Activated effector memory CD4-positive, alpha-beta T cell treated with Interleukin-2 at 50 U/mL for 16 hours (primary cell): ENCODE measurements at regions not wholly inside any gene's neighbourhood (a gene's known extent, or its start where the extent isn't known, plus 50 kb on each side); places are given as distances from the start of the nearest gene placed in this dataset.
A peak's percentile ranks its signal among the peaks of the same experiment; 100 is the strongest.

Source experiments
- DNase-seq: peaks from one replicate; pipeline ENCODE4 v3.0.0-alpha.2; 2020

DNA sequence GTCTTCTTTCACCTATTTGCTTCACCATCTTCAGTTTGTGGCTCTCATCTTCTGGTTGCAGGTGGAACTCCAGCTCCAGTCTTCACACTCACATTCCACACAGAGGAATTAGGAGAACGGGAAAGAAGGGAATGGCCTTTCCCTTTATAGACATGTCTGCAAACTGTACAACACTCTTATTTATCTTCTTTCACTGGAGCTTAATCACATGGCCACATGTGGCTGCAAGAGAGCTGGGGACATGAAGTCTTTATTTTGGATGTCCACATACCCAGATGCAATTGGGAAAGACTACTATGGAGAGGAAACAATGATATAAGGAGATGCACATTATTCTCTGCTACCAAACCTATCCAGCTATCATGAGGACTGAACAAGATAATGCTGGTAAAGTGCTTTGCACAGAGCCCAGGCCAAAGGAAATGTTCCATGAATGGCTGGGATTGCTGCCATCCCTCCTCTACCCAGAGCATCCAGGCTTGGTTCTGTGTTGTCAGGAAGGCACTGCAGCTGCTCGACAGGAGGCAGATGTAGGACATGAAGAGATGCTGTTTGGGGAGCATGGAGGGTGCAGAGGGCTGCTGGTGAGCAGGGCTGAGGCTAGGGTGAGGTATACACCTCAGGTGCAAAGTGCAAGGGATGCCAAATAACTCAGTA, 183.8 kb upstream of the TBX20 start:
- DNase-seq = no peak

DNA sequence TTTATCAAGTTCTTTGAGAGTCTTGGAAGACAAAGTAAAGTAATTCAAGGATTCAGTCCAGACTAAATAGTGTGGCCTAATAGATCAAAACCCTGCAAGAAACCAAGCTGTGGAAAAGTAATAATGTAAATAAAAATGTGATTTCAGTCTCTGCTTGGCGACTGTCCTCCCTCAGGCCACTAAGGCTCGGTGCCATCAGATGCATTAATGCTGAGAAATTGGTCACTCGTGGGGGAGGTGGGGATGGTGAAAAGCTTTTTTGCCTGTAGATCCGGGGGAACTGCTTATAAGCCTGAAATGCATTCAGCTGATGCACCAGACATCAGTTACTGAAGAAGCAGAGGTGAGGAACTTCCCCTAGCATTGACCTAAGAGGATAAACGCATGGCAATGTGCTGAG, 182.6 kb upstream of the TBX20 start:
- DNase-seq = no peak

DNA sequence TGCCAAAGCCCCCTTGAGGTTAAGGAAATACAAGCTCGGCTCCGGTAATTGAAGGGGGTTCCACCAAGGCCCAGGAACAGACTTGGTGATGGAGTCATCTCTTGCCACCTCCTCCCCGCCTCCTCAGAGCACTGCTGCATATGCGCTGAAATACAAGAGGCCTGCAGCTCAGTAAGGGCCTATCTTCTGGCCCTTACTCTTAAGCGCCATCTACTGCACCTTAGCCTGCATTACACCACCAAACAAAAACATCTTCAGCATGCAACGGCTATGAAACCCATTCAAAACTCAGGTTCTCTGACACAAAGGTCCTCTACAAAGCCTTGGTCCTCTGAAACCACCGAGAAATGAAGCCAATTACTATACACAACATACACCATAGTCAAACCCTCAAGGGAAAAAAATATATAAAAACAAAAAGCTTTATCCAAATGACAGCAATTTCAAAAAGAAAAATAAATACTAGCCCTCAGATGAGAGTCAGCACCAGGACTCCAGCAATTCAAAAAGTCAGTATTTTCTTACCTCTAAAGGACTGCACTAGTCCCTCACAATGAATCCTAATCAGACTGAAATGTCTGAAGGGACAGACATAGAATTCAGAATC, 176.8 kb upstream of the TBX20 start:
- no peak for DNase-seq

DNA sequence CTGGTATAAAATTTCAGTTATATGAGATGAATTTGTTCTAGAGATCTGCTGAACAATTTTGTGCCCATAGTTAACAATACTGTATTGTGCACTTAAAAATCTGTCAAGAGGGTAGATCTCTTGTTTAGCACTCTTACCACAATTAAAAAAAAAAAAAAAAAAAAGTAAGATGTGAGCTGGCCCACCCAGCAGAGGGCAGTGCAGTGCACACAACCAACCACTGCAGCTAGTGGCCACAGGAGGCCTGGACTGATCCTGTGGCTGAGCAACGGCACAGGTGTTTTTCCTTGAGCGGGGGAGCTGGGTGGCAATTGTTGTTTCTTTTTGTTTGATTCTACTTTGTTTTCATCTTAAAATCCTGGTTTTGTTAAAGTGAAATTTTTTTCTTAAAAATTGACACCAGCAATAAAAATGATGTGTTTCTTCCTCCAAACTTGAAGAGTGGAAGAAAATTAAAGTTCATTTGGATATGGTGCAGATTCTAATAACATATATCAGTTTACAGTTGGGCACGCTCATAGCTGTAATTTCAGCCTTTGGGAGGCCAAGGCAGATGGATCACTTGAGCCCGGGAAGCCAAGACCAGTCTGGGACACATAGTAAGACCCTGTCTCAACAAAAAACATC, 171.1 kb upstream of the TBX20 start:
- peak; percentile 20 for DNase-seq

DNA sequence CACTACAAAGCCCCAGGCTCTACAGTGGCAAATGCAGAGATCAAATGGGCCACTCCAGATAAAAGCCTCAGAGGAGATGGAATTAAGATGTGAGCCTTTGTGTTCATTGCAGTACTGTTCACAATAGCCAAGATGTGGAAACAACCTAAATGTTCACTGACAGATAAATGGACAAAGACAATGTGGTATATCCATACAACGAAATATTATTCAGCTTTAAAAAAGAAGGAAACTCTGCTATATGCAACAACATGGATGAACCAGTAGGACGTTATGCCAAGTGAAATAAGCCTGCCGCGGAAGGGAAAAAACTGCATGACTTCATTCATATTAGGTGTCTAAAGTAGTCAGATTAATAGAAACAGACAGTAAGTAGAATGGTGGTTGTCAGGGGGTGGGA, 170.5 kb upstream of the TBX20 start:
- DNase-seq = no peak

DNA sequence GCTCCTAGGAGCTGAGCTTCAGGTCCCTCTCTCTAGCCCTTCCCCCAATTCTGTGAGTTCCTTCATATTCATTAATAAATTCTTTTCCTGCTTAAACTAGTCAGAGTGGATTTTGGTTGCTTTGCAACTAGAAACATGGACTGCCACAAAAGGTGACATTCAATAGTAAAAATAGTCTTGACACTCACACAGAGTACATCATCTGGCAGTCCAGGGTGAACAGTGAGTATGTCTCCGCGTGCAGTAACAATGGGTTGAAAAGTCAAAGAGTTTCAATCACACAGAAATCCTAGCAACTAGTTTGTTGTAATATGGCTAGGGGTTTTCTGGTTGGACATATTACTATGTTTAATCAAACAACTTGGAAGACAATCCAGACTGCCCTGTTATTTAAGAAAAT, 168.8 kb upstream of the TBX20 start:
- no peak for DNase-seq

DNA sequence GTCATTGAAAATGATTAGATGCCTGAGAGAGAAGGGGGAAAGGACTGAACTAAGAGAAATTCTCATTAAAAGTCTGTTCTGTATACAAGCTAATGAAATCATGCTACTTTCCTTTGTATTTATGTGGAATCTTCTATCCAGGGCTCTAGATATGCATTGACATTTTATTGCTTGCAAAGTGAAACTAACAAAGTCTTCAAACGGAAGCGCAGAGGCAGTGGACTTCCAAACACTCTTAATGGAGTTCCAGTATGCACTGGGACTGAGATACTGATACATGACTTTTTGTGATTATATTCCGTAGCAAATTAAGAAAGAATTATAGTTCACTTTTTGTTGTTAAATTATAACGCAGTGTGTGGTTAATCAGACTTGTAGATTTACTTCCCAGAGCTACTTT, 166.8 kb upstream of the TBX20 start:
- DNase-seq = no peak

DNA sequence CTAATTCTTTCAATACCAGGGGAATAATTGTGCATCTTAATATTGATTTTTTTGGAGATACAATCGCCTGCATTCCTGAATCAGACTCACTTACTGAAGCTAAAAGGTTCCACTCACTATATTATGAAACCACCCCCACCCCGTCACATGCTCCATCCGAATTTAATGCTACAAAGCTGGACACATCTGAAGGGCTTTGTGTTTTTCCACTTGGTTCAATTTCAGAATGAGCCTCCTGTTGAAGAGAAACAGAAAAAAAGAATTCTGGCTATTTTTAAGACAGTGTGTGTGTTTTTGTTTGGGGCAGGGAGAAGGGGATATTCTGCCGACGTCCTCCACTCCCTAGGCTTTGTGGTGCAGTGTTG, 165.5 kb upstream of the TBX20 start:
- DNase-seq = no peak

DNA sequence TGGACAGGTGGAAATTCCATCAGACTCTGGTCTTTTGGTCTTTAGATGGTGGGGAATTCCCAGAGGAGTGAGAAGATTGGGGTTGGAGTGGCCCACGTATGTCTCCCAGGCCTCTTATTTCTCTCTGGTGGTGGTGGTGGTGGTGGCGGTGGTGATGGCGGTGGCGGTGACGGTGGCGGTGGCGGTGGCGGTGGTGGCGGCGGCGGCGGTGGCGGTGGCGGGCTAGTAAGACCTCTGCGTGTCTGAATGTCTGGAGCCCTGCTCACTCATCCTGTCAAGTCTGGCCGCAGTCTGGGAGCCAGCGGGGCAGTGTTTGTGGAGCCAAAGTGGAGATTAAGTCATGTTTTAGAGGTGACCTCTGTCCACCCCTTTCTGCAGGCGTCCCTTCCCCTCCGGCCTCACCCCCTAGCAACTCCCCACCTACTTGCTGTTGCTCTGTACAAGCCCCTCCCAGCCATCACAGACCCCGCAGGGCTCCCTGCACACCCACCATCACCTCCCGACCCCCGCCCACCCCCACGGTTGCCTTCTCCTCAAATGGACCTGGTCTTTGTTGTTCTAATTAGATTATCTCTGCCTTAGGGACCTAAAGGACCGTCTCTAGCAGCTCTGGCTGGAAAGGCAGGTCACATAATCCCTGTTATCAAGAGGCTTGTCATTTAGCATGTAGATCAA, 165.0 kb upstream of the TBX20 start:
- DNase-seq = no peak

DNA sequence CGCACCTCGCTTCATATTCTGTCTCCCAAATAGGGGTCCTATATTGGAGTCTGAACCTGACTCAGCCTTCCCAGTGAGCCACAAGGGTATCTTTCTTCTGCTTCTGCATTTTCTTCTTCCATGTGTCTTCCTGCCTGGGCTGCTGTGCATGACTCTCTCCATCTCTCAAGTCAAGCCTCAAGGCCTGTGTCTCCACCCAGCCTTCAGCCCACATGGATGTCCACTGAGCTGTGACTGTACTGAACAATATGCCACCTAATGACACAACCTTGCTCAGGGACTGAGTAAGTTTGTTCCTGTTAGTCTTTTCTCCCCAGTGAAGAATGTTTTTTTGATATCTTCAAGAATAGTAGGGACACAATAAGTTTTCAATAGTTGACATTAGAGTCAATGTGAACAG, 162.7 kb upstream of the TBX20 start:
- no peak for DNase-seq

DNA sequence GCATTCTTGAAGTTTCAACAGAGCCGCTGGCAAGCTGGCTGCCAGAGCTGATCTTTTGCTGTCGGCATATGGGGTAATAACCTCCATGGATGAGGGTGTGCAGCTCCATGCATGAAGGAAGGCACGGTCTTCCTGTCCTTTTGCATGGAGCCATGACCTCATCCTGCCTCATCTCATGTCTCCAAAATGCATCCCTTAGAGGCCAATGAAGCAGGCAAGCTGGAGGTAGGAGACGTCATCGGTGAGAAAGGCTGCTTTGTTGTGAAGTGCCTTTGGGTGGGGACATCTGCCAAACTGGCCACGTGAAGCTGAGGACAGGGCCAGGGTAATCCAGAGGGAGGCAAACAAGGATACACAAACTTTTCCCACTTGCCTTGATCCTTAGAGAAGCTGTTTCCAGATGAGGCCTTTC, 161.5 kb upstream of the TBX20 start:
- DNase-seq = no peak

DNA sequence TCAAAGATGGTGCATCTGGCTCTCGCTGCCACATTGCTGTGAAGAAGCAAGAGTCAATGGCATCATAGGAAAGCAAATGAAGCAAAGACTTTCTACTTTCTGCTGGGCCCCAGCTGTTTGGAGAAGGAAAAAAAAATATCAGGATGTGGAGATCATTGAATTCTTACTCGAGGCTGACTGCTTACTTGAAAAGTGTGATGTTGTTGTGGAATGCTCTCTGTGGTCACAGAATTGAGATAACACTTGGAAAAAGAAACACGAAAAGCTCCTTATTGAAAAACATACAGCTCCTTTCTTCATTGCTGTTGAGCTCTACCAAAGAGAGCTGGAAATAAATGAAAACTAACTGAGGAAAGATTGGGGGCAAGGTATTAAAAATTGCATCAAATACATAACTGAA, 157.4 kb upstream of the TBX20 start:
- no peak for DNase-seq

DNA sequence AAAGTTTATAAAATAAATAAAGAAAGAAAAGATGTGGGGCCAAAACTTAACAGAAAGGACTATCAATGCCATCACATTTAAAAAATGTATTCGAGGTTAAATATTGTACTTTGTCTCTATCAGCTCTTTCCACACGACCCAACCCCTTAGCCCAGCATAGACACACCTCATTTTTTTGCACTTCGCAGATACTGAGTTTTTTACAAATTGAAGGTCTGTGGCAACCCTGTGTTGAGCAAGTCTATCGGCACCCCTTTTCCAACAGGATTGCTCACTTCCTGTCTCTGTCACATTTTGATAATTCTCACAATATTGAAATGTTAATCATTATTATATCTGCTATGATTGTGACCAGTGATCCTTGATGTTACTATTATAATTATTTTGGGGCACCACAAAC, 151.6 kb upstream of the TBX20 start:
- DNase-seq = no peak

DNA sequence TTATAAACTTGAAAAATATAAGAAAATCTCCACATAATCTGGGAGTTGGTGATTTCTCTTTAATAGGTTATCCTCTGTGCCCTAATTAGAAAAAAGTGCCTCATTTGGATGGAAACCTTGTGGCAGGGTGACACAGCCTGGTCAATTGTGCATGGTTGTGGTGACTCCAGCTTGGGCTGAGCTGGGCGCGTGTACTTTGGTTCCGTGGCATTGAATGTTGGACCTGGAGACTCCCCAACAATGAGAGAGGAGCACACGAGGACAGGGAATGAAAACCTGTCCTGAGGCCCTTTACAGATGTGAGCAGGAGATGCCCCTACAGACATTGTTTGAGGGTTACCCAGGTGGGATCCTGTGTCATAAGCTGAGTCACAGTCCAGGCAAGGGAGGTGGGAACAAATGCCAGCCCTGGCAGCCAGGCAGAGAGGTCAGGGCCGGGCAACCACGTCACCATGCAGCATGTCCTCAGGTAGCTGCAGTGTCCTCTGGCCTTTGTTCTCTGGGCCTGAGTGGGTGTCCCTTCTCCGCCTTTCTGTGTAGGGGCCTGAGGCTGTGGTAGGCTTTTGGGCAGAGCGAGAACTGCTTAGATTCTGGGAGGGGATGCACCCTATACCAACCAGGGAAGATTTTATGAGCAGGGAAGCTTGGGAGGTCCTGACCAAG, 147.4 kb upstream of the TBX20 start:
- DNase-seq = no peak

DNA sequence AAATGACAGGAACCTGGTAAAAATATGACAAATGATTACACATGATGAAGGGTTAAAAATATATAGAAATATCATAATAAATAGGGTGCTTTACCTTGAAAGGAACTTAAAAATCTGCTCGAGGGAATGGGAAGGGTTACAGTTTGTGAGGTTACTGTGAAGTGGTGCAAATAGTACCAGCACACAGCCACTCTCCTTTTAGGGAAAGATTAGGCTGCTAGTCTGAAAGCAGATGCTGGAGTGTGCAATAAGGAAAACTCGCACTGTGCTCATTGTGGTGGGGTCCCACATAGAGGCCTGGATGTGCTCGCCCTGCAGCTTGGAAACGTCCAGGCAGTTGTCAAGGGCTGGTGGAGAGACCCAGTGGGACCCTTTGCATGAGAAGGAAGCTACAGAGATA, 145.9 kb upstream of the TBX20 start:
- no peak for DNase-seq

DNA sequence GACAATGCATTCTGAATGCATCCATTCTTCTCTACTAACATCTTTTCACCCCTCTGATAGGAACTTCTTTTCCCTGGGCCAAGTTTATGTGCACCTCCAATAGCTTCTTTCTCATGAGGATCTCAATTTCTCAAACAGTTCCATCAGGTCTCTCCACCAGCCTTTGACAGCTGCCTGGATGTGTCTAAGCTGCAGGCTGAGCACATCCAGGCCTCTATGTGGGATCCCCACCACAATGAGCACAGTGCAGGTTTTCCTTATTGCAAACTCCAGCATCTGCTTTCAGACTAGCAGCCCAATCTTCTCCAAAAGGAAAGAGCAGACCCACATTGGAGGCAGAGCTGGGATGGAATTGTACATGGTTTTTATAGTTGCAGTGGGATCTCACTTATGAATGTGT, 145.3 kb upstream of the TBX20 start:
- DNase-seq = no peak

DNA sequence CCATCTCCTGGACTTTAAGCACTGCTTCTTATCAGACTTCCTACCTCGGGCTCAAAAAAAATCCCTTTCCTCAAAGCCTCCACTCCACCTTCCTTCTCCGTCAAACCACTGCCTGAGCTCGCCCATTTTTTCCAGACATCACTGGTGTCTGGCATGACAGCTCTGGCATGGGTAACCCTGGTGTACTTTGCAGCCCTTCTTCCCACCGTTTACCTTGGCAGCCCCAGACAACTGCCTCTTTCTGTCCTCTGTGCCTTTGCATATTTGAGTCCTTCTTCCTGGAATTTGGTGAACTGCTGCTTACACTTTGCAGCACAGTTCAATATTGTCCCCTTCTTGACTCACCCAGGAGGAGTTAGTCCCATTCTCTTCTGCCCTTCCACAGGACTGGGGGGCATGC, 144.6 kb upstream of the TBX20 start:
- no peak for DNase-seq

DNA sequence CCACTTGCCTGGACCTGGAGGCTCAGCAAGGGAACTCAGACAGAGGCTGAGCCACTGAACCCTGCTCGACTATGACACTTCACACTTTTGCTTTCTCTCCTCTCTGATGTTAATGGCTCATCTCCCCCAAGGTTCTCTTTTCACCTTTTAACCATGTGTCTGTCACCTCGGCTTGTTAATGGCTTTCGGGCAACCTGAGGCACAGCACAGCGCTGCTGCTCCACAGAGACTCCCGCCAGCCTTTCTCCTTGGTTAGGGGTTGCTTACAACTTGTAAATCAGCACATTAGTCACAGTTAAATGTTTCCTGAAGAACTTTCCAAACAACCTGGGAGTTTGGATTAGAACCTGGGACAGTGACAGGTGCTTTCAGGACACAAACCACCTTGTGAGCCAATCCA, 136.2 kb upstream of the TBX20 start:
- DNase-seq = no peak

DNA sequence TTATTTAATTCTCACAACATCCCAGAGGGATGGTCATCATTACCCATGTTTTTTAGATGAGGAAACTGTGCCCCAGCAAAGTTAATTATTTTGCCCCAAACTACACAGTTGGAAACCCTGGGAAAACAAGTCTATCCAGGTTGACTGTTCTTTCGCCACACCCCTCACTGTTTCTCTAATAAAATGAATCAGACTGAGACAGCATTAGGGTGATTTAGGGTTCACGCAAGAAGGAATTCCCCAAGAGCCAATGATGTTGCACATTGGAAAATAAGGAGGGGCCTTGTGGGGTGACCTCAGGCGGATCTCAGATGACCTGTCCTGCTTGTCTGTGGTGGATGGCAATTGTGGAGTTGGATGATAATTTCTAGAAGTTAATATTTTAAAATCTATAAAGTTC, 135.7 kb upstream of the TBX20 start:
- no peak for DNase-seq

DNA sequence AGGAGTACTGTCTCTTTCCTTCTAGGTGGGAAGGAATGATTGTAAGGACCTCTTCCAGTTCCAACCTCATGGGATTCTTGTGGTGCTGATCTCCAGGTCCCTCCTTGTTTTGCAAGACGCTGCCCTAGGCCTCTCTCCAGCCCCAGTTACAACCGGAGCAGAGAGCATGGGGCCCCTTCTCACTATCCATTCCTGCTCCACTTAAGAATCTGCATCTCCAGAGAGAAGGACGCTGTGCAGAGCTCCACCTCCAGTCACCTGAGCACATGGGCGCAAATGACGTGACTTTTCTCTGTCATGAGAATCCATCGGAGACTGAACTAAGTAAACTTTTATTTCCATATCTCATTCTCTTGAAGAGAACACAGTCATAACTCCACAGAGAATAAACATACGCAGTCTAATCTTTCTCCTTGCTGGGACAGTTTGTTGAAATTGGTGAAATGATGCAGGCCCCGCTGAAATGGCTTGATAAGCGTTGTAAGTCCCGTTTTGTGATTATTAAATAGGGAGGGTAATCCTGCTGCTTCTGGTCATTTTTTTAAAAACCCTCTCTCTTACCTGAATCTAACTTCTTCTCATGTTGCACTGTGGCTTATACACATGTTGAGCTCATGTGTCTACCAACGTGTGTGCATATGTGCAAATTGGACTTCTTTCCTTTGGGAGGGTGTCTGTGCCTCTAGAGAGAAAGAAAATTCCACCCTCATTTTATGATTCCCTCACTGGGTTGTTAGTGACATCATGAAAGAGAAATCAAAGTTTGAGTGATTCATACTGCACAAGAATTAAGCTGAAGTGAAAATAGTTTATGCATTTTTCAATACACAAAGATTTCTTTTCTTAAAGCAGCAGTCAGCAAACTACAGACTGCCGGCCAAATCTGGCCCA, 133.2 kb upstream of the TBX20 start:
- no peak for DNase-seq

DNA sequence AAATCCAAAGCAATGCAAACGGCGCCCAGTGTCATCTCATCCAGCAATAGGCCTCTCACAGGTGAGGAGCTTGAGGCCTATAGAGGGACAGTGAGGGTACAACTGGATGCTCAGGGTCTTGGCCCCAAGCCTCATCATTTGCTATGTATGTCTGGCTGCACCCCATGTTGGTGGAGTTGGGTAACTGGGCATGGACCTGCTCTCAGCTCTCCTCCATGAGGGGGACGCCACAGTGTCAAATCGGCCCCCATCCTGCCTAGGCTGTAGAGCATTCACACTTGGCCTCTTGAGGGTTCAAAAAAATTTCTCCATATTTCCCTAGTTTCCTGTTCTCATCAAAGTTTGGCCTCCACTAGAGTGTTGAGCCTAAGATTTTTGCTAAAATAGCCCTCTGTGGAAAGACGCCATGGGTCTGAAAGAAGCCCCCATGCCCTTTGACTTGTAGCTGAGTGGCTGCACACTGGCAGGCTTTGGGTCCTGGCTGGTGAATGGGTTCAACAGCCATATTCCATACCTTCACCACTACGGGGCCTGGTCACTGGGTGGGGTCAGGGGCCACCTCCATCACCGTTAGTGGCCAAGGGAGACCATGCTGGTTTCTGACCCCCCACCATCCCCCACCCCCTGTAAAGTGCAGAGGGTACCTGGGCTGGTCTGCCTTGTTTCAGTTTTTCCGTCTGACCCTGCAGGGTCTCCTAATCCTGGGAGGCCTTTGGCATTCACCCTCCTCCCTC, 132.3 kb upstream of the TBX20 start:
- DNase-seq = no peak
